MCF 10A (cell line): ENCODE measurements at regions not wholly inside any gene's neighbourhood (a gene's known extent, or its start where the extent isn't known, plus 50 kb on each side); places are given as distances from the start of the nearest gene placed in this dataset.

Experiments used
- BruUV-seq: library from RNA; stranded (reverse); fragments of 400-500 nt; replicated peaks from 2 replicates; lab custom pipeline; 2021; lab: Mats Ljungman, UMichigan
- CTCF ChIA-PET: fragments of 300-600 bp; sonication (Branson Sonifier 250); formaldehyde crosslinking; extraction: SDS; loops from one replicate; lab custom pipeline; 2021; ENCODE audit warnings: antibody characterized with exemption, inconsistent platforms; lab: Yijun Ruan, JAX
- POLR2A ChIA-PET: fragments of 300-600, 350-650 bp; sonication (Branson Sonifier 250); formaldehyde crosslinking; extraction: SDS; loops from one replicate; lab custom pipeline; 2020; ENCODE audit warnings: antibody characterized with exemption, inconsistent platforms; lab: Yijun Ruan, JAX
- DNase-seq: peaks from one replicate; pipeline ENCODE4 v3.0.0-alpha.2; 2018; ENCODE audit not compliant: unreplicated experiment
- H3K27ac Mint-ChIP-seq: one replicate; pipeline ENCODE4 v1.8.0; 2022; ENCODE audit warnings: mild to moderate bottlenecking, low read depth, mixed read lengths; ENCODE audit not compliant: unreplicated experiment
- H3K27me3 Mint-ChIP-seq: one replicate; pipeline ENCODE4 v1.8.0; 2022; ENCODE audit warnings: mixed read lengths; ENCODE audit not compliant: insufficient read depth, unreplicated experiment
- H3K36me3 Mint-ChIP-seq: one replicate; pipeline ENCODE4 v1.8.0; 2022; ENCODE audit warnings: mild to moderate bottlenecking, moderate library complexity, mixed read lengths; ENCODE audit not compliant: insufficient read depth, unreplicated experiment
- H3K4me1 Mint-ChIP-seq: one replicate; pipeline ENCODE4 v1.8.0; 2022; ENCODE audit warnings: mixed read lengths; ENCODE audit not compliant: insufficient read depth, unreplicated experiment
- H3K4me3 Mint-ChIP-seq: one replicate; pipeline ENCODE4 v1.8.0; 2022; ENCODE audit warnings: mild to moderate bottlenecking, moderate library complexity, mixed read lengths; ENCODE audit not compliant: unreplicated experiment
- H3K9me3 Mint-ChIP-seq: one replicate; pipeline ENCODE4 v1.8.0; 2022; ENCODE audit warnings: mixed read lengths; ENCODE audit not compliant: unreplicated experiment
- CTCF ChIP-seq: fragments of 200-600 bp; IDR thresholded peaks from one replicate; pipeline ENCODE4 v1.8.0; 2022; ENCODE audit warnings: antibody characterized with exemption, mild to moderate bottlenecking; ENCODE audit not compliant: unreplicated experiment
- intact Hi-C: fragments of 100-400 bp; cut with micrococcal nuclease; formaldehyde crosslinking; loops from 2 replicates; pipeline ENCODE4 v1.14.1; 2022

- intact Hi-C loops, result no loop called here
- Mint-ChIP-seq H3K4me1 (peaks cover 38% of the 10 kb centered on the region), H3K27ac (no peak overlapping the region), H3K4me3 (no peak overlapping the region), H3K27me3 (no peaks in the 10 kb centered on the region), H3K9me3 (no peaks in the 10 kb centered on the region), H3K36me3 (peaks cover 12% of the 10 kb centered on the region)
- DNase-seq, result no peak
- BruUV-seq, result no TSS peak
- POLR2A ChIA-PET, result interaction anchor here (0.6 to 1.1 kb wide), 2 partner anchors 8 to 105 kb away, joined by 3 read pairs; no protein-coding TSS in a partner anchor
- CTCF ChIA-PET, result interaction anchor here (0.7 to 1.0 kb wide), 4 partner anchors 16 to 110 kb away, joined by 3 read pairs; no protein-coding TSS in a partner anchor
- TF ChIP-seq CTCF, result no peak
Observed at GRCh38 chr9:110083866-110084265, 124.1 kb downstream of the C9orf152 start.

- DNase-seq, result no peak
- H3K4me3 Mint-ChIP-seq, result no peak overlapping the region
- no TSS peak for BruUV-seq
- peaks cover 48% of the 10 kb centered on the region for H3K4me1 Mint-ChIP-seq
- no peaks in the 10 kb centered on the region for H3K27me3 Mint-ChIP-seq
- H3K9me3 Mint-ChIP-seq, result no peaks in the 10 kb centered on the region
- no peak for TF ChIP-seq CTCF
- ChIA-PET POLR2A (no interaction called here), CTCF (interaction anchor here (0.9 kb wide), 1 partner anchor 56 kb away, joined by 3 read pairs; no protein-coding TSS in a partner anchor)
- no peak overlapping the region for H3K27ac Mint-ChIP-seq
- intact Hi-C loops, result no loop called here
- H3K36me3 Mint-ChIP-seq, result peaks cover 11% of the 10 kb centered on the region
Observed at GRCh38 chr9:110086537-110086936, 121.4 kb downstream of the C9orf152 start.

GRCh38 chr9:110087605-110088004 lies 120.4 kb downstream of the C9orf152 start:
- Mint-ChIP-seq H3K27ac (peak overlapping the region; percentile 8), H3K9me3 (no peaks in the 10 kb centered on the region), H3K27me3 (no peaks in the 10 kb centered on the region), H3K36me3 (peaks cover 7% of the 10 kb centered on the region), H3K4me1 (peaks cover 38% of the 10 kb centered on the region), H3K4me3 (no peak overlapping the region)
- intact Hi-C loops, result no loop called here
- CTCF ChIA-PET, result interaction anchor here (0.7 to 1.4 kb wide), 5 partner anchors 36 to 526 kb away, joined by 3 to 4 read pairs (median 3); no protein-coding TSS in a partner anchor
- POLR2A ChIA-PET, result no interaction called here
- no TSS peak for BruUV-seq
- TF ChIP-seq CTCF, result no peak
- DNase-seq, result no peak

- no peak for DNase-seq
- Mint-ChIP-seq H3K9me3 (no peaks in the 10 kb centered on the region), H3K4me1 (peaks cover 42% of the 10 kb centered on the region), H3K27ac (peak overlapping the region; percentile 8), H3K4me3 (no peak overlapping the region), H3K27me3 (no peaks in the 10 kb centered on the region), H3K36me3 (peaks cover 7% of the 10 kb centered on the region)
- intact Hi-C loops, result no loop called here
- BruUV-seq, result no TSS peak
- ChIA-PET POLR2A (interaction anchor here (0.8 kb wide), 1 partner anchor 11 kb away, joined by 3 read pairs; no protein-coding TSS in a partner anchor), CTCF (interaction anchor here (0.8 to 1.4 kb wide), 4 partner anchors 29 to 63 kb away, joined by 3 to 4 read pairs (median 3); no protein-coding TSS in a partner anchor)
- TF ChIP-seq CTCF, result no peak
Observed at GRCh38 chr9:110088099-110088498, 119.9 kb downstream of the C9orf152 start.
